HG03469 (cell line): ENCODE measurements at regions not wholly inside any gene's neighbourhood (a gene's known extent, or its start where the extent isn't known, plus 50 kb on each side); places are given as distances from the start of the nearest gene placed in this dataset.
"Not testable (repeated sequence)": the region's sequence is repeated elsewhere in the genome, so short reads cannot be mapped to it uniquely, and the experiment has no call there.

Experiments
- ATAC-seq: cut with Tn5 transposase; IDR thresholded peaks from one replicate; pipeline ENCODE4 v1.9.1; 2021; ENCODE audit warnings: mild to moderate bottlenecking, moderate library complexity, moderate number of reproducible peaks; ENCODE audit not compliant: unreplicated experiment

DNA sequence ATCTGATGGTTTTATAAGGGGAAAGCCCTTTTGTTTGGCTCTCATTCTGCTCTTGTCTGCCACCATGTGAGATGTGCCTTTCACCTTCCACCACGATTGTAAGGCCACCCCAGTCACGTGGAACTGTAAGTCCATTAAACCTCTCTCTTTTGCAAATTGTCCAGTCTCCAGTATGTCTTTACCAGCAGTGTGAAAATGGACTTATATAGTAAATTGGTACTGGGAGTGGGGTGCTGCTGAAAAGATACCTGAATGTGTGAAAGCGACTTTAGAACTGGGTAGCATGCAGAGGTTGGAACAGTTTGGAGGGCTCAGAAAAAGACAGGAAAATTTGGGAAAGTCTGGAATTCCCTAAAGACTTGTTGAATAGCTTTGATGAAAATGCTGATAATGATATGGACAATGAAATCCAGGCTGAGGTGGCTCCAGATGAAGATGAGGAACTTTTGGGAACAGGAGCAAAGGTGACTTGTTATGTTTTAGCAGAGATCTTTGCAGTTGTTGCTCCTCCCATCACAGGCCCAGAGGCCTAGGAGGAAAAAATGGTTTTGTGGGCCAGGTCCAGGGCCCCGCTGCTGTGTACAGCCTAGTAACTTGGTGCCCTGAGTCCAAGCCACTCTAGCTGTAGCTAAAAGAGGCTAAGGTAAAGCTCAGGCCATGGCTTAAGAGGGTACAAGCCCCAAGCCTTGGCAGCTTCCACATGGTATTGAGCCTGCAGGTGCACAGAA lies 275.7 kb upstream of the NPSR1 start:
- ATAC-seq = no peak

DNA sequence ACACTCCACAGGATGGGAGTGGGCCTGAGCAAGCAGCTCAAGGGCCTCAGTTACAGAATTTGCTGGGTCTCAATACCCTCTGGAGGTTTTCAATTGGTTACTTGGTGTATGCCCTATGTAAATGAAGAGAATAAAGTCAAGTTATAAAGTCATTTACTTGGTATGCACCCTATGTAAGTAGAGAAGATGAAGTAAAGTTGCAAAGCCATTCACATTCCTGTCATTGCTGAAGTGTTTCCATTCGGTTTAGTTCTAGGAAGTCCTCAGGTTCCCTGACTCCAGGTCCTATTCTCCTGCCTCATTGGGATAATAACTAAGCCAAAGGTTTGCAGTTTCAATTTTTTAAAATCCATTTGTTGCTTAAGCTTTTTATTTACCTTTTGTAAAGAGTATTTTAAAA lies 272.6 kb upstream of the NPSR1 start:
- ATAC-seq = no peak

DNA sequence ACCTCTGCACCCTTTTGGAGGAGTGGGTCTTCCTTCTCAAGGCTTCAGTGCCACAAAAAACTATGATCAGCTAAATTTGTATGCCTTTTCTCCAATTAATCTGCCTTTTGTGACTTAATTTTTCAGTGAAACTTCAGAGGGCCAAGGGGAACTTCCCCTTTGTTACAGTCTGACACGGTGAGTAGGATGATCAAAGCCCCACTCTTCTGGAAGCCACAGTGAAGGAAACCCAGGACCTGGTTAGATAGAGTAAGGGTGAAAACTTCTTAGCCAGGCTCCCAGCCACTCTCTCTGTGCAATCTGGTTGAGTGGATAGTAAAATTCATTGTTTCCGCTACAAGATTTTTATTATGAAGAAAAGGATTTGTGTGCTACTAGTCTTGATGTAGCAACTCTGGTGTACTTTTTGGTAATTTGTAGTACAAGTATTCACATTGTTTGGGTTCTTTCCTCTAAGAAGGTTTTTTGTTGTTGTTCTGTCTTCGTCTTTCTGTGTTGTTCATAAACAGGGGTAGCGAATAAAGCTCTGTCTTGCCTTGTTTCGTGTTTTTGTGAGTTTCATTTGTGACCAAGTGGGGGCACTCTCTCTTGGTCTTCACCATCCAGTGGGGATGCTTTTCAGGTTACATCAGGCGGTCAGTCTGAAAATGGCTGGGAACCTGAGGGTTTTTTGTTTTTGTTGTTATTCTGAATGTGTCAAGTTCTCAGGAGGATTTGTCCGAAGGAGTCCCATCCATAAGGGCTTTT lies 268.5 kb upstream of the NPSR1 start:
- ATAC-seq = no peak

GRCh38 chr7:34390103-34390502 lies 267.9 kb upstream of the NPSR1 start:
- ATAC-seq = no peak

GRCh38 chr7:34392972-34393371 lies 265.0 kb upstream of the NPSR1 start:
- no peak for ATAC-seq

GRCh38 chr7:34396437-34397064 lies 261.5 kb upstream of the NPSR1 start:
- no peak for ATAC-seq

- ATAC-seq = no peak
These were observed 256.2 kb upstream of the NPSR1 start for GRCh38 chr7:34401776-34402175.

DNA sequence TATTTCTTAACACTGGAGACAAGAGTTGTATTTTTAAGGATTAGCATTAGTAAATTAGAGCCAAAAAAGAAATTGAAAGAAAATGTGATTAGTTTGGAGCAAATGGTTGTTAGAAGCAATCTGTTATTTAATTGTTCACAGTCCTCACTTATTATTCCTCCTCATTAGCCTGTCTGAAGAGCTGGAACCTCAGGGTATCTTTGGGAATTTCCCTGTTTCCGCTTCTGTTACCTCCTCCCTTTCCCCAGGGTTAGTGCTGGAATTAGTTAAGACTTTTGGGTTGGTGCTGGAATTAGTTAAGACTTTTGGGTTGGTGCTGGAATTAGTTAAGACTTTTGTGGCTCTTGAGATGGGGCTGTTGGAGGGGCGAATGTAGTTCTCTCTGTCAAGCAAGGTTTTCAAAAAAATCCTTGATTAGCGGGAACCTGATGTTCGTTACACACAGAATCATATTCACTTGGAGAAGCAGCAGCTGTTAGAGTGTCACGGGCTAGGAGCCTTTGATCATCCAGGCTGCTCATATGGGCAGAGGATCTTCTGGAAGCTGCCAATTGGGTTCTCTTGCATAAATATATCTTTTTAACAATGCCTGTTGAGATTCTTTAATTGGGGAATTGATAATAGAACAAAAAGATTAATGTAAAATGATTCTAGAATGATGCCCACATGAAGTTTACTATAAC lies 251.0 kb upstream of the NPSR1 start:
- no peak for ATAC-seq

DNA sequence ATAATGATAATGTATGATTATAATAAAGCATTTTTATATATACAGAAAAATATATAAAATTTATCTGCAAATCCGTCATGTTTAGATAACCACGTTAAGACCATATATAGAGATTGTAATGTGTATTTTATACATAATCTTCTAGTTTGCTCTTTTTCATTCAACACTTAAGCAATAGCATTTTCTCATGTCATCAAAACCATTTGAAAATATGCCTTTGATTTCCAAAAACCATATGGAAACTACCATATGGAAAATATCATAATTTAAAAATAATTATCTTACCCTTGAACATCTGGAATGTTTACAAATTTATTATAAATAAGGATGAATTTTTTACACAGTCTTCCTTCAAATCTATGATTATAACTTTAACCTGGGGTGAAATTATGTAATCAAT lies 250.4 kb upstream of the NPSR1 start:
- no peak for ATAC-seq

DNA sequence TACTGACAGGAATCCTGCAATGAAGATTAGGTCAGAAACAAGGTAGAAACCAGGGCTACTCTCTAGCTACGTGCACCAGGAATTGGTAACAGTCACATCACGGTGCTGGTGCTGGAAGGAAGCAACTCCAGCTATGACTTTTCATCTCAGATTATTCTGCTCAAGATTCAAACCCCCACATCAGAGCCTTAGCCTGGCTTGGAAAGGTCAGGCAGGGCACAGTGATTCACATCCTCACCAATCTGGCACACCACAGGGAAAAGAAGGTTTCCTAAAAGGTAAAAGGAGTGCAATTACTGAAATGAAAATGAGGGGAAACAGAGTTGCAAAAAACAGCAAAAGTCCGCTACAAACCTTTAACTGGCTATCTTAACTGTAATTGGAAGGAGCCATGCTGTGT lies 240.2 kb upstream of the NPSR1 start:
- no peak for ATAC-seq

GRCh38 chr7:34421526-34421925 lies 236.5 kb upstream of the NPSR1 start:
- no peak for ATAC-seq

DNA sequence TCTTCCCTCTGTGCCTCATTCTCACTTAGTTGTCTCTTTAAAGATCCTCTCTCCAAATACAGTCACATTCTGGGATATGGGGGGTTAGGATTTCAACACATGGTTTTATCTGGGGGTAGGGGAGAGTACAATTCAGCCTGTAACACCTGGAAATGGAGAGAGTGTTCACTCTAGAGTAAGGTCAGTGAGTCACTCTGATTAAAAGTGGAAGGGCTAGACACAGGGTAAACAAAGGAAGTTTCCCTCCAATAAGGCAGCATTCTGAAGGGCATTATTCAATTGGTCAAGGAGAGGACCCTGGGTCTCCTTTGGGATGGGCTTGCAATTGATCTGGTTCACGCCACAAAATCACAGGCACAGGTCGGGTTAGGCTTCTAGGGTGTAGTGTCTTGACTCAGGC lies 232.8 kb upstream of the NPSR1 start:
- ATAC-seq = no peak

GRCh38 chr7:34425631-34426384 lies 232.2 kb upstream of the NPSR1 start:
- no peak for ATAC-seq

DNA sequence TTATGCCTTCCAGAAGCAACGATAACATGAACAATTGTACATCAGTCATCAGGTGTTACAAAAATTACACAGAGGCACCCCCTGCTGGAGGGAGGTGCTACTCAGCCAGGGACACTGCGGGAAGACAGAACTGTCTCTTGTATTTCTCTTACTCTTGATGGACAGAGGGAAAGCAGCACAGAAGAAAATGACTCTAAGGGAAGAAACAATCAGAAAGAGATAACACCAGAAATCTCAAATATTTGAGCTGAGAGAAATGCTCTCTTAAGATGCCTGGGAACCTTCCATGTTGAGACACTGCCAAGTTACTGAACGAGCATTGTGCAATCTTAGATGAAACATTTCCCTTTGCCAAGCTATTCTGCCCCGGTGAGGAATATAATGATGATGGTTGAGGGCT lies 227.6 kb upstream of the NPSR1 start:
- no peak for ATAC-seq

DNA sequence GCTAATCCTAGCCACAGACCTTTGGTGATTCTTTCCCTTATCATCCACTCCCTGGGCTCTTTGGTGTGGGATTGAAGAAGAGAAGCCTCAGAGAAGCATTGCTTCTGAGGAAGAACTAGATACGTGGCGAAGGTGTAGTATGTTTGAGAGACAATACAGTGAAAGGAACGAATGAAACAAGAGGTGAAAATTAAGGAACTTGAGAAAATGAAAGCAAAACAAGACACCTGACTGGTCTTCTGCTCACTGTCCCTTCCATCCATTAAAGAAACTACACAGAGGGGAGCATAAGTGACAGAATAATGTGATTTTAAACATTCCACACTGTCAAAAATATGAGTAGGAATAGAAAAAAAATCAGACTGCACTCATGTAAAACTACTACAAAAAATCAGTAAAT lies 219.6 kb upstream of the NPSR1 start:
- no peak for ATAC-seq

DNA sequence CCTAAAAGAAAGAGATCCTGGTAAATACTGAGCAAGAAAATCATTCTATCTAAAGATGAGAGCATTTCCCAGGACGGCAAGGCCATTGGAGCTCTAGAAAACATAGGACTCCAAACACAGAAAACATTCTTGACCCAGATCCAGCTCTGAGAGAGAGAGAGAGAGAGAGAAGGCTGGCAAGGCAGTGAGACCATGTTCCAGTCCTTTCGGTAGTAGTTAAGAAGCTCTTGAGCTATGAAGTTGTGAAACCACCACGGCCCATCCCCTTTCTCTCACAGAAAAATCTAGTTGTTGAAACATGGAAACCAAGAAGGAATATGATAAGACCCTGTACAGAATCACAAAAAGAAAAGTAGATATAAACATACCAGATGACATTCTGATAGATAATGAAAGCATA lies 212.4 kb upstream of the NPSR1 start:
- ATAC-seq = no peak

DNA sequence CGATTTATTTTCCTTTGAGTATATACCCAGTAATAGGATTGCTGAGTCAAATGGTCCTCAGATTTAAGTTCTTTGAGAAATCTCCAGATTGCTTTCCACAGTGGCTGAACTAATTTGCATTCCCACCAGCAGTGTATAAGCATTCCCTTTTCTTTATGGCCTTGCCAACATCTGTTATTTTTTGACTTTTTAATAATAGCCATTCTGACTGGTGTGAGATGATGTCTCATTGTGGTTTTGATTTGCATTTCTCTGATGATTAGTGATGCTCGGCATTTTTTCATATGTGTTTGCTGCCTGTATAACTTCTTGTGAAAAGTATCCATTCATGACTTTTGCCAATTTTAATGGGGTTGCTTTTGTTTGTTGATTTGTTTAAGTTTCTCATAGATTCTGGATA lies 209.5 kb upstream of the NPSR1 start:
- ATAC-seq = not testable (repeated sequence)

GRCh38 chr7:34449765-34450164 lies 208.3 kb upstream of the NPSR1 start:
- ATAC-seq = no peak

GRCh38 chr7:34451183-34451582 lies 206.8 kb upstream of the NPSR1 start:
- no peak for ATAC-seq

- ATAC-seq = no peak
These were observed 206.1 kb upstream of the NPSR1 start for GRCh38 chr7:34451923-34452322.

DNA sequence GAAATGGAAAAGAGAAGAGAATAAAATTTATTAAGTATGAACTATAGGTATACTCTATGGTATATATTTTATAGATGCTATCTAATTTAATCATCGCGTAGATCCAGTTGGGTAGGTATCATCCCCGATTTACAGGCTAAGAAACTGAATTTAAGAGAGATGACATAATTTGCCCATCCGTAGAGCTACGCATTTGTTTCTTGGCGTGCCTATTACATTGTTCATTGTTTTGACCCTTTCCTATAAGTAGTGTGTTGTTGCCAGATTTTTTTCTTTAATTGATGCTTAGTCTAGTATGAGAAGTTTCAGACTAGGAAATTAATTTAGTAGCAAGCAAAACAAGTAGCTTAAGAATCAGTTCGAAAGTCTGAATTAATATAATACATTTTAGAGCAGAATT lies 205.7 kb upstream of the NPSR1 start:
- no peak for ATAC-seq
